ENCODE measurements at regions not wholly inside any gene's neighbourhood (a gene's known extent, or its start where the extent isn't known, plus 50 kb on each side); places are given as distances from the start of the nearest gene placed in this dataset.

- Histone ChIP-seq H3K36me3 (ENCODE audit: insufficient read depth, low read length) (no peaks in the 10 kb centered on the region), H4K20me1 (ENCODE audit: insufficient read depth, low read length) (no peaks in the 10 kb centered on the region), H3K4me3 (ENCODE audit: low read depth in 1 of 2, low read length in 2 of 2) (no peak overlapping the region), H3K27me3 (ENCODE audit: insufficient read depth, low read length, poor library complexity) (no peaks in the 10 kb centered on the region), H3K9ac (ENCODE audit: low read depth, low read length) (no peak overlapping the region), H3K4me1 (ENCODE audit: insufficient read depth, low read length) (no peaks in the 10 kb centered on the region), H3K9me3 (ENCODE audit: insufficient read depth, low read length, severe bottlenecking) (peaks cover 2% of the 10 kb centered on the region), H2AFZ (ENCODE audit: low read depth, low read length) (no peak overlapping the region), H3K79me2 (ENCODE audit: insufficient read depth, low read length) (no peaks in the 10 kb centered on the region), H3K4me2 (ENCODE audit: insufficient read depth, low read length) (no peak overlapping the region), H3K27ac (ENCODE audit: low read length) (no peak overlapping the region)
- ATAC-seq (ENCODE audit: insufficient read depth, low read depth), result no peak
- TF ChIP-seq EZH2 (IDR thresholded peaks at IDR 0.05; ENCODE audit: borderline replicate concordance, low read depth, low read length, severe bottlenecking) (no peak), CTCF (IDR thresholded peaks at IDR 0.05; ENCODE audit: borderline replicate concordance, extremely low read depth, low read length, poor library complexity, severe bottlenecking) (no peak)
- no peak for DNase-seq
Measured at GRCh38 chr7:68642727-68643126, 955.5 kb upstream of the AUTS2 start.

- ATAC-seq (ENCODE audit: insufficient read depth, low read depth) (no peak), DNase-seq (no peak)
- H3K79me2 ChIP-seq (ENCODE audit: insufficient read depth, low read length), result no peaks in the 10 kb centered on the region
- no peaks in the 10 kb centered on the region for H3K4me1 ChIP-seq (ENCODE audit: insufficient read depth, low read length)
- no peak overlapping the region for H3K4me3 ChIP-seq (ENCODE audit: low read depth in 1 of 2, low read length in 2 of 2)
- H3K9me3 ChIP-seq (ENCODE audit: insufficient read depth, low read length, severe bottlenecking), result no peaks in the 10 kb centered on the region
- no peaks in the 10 kb centered on the region for H4K20me1 ChIP-seq (ENCODE audit: insufficient read depth, low read length)
- H2AFZ ChIP-seq (ENCODE audit: low read depth, low read length), result no peak overlapping the region
- H3K4me2 ChIP-seq (ENCODE audit: insufficient read depth, low read length), result no peak overlapping the region
- TF ChIP-seq EZH2 (IDR thresholded peaks at IDR 0.05; ENCODE audit: borderline replicate concordance, low read depth, low read length, severe bottlenecking) (no peak), CTCF (IDR thresholded peaks at IDR 0.05; ENCODE audit: borderline replicate concordance, extremely low read depth, low read length, poor library complexity, severe bottlenecking) (no peak)
- H3K27ac ChIP-seq (ENCODE audit: low read length), result no peak overlapping the region
- no peaks in the 10 kb centered on the region for H3K36me3 ChIP-seq (ENCODE audit: insufficient read depth, low read length)
- H3K9ac ChIP-seq (ENCODE audit: low read depth, low read length), result no peak overlapping the region
- no peaks in the 10 kb centered on the region for H3K27me3 ChIP-seq (ENCODE audit: insufficient read depth, low read length, poor library complexity)
Measured at GRCh38 chr7:68663392-68663791, 934.9 kb upstream of the AUTS2 start.

GRCh38 chr7:68671046-68671445, 927.2 kb upstream of the AUTS2 start:
- H3K4me3 ChIP-seq (ENCODE audit: low read depth in 1 of 2, low read length in 2 of 2), result no peak overlapping the region
- H3K9ac ChIP-seq (ENCODE audit: low read depth, low read length), result no peak overlapping the region
- no peaks in the 10 kb centered on the region for H3K4me1 ChIP-seq (ENCODE audit: insufficient read depth, low read length)
- TF ChIP-seq CTCF (IDR thresholded peaks at IDR 0.05; ENCODE audit: borderline replicate concordance, extremely low read depth, low read length, poor library complexity, severe bottlenecking) (no peak), EZH2 (IDR thresholded peaks at IDR 0.05; ENCODE audit: borderline replicate concordance, low read depth, low read length, severe bottlenecking) (no peak)
- ATAC-seq (ENCODE audit: insufficient read depth, low read depth) (no peak), DNase-seq (no peak)
- H3K4me2 ChIP-seq (ENCODE audit: insufficient read depth, low read length), result no peak overlapping the region
- H3K9me3 ChIP-seq (ENCODE audit: insufficient read depth, low read length, severe bottlenecking), result no peaks in the 10 kb centered on the region
- no peak overlapping the region for H2AFZ ChIP-seq (ENCODE audit: low read depth, low read length)
- no peak overlapping the region for H3K27ac ChIP-seq (ENCODE audit: low read length)
- H3K27me3 ChIP-seq (ENCODE audit: insufficient read depth, low read length, poor library complexity), result no peaks in the 10 kb centered on the region
- no peaks in the 10 kb centered on the region for H3K36me3 ChIP-seq (ENCODE audit: insufficient read depth, low read length)
- H4K20me1 ChIP-seq (ENCODE audit: insufficient read depth, low read length), result no peaks in the 10 kb centered on the region
- no peaks in the 10 kb centered on the region for H3K79me2 ChIP-seq (ENCODE audit: insufficient read depth, low read length)

- H3K9me3 ChIP-seq (ENCODE audit: insufficient read depth, low read length, severe bottlenecking), result no peaks in the 10 kb centered on the region
- no peaks in the 10 kb centered on the region for H3K36me3 ChIP-seq (ENCODE audit: insufficient read depth, low read length)
- no peak overlapping the region for H2AFZ ChIP-seq (ENCODE audit: low read depth, low read length)
- no peak overlapping the region for H3K4me3 ChIP-seq (ENCODE audit: low read depth in 1 of 2, low read length in 2 of 2)
- H3K4me2 ChIP-seq (ENCODE audit: insufficient read depth, low read length), result no peak overlapping the region
- no peaks in the 10 kb centered on the region for H3K79me2 ChIP-seq (ENCODE audit: insufficient read depth, low read length)
- TF ChIP-seq EZH2 (IDR thresholded peaks at IDR 0.05; ENCODE audit: borderline replicate concordance, low read depth, low read length, severe bottlenecking) (no peak), CTCF (IDR thresholded peaks at IDR 0.05; ENCODE audit: borderline replicate concordance, extremely low read depth, low read length, poor library complexity, severe bottlenecking) (no peak)
- H3K27me3 ChIP-seq (ENCODE audit: insufficient read depth, low read length, poor library complexity), result no peaks in the 10 kb centered on the region
- ATAC-seq (ENCODE audit: insufficient read depth, low read depth), result no peak
- H3K4me1 ChIP-seq (ENCODE audit: insufficient read depth, low read length), result no peaks in the 10 kb centered on the region
- no peak overlapping the region for H3K9ac ChIP-seq (ENCODE audit: low read depth, low read length)
- H3K27ac ChIP-seq (ENCODE audit: low read length), result no peak overlapping the region
- H4K20me1 ChIP-seq (ENCODE audit: insufficient read depth, low read length), result no peaks in the 10 kb centered on the region
- DNase-seq, result no peak
Measured at GRCh38 chr7:68671671-68672070, 926.6 kb upstream of the AUTS2 start.

All from DND-41 (cell line).